ENCODE measurements at regions not wholly inside any gene's neighbourhood (a gene's known extent, or its start where the extent isn't known, plus 50 kb on each side); places are given as distances from the start of the nearest gene placed in this dataset.

- no peak for DNase-seq (ENCODE audit: low read depth)
These were observed 203.8 kb downstream of the RPLP1 start for GRCh38 chr15:69656271-69657030.

GRCh38 chr15:69657626-69658025 is 205.0 kb downstream of the RPLP1 start:
- no peak for DNase-seq (ENCODE audit: low read depth)

GRCh38 chr15:69658411-69658945 is 205.9 kb downstream of the RPLP1 start:
- no peak for DNase-seq (ENCODE audit: low read depth)

- DNase-seq (ENCODE audit: low read depth): no peak
These were observed 206.9 kb downstream of the RPLP1 start for GRCh38 chr15:69659454-69660050.

GRCh38 chr15:69660114-69660513 is 207.5 kb downstream of the RPLP1 start:
- DNase-seq (ENCODE audit: low read depth): no peak

GRCh38 chr15:69660658-69661405 is 208.2 kb downstream of the RPLP1 start:
- no peak for DNase-seq (ENCODE audit: low read depth)

GRCh38 chr15:69661446-69661845 is 208.8 kb downstream of the RPLP1 start:
- no peak for DNase-seq (ENCODE audit: low read depth)

GRCh38 chr15:69661871-69662644 is 209.4 kb downstream of the RPLP1 start:
- DNase-seq (ENCODE audit: low read depth): no peak

GRCh38 chr15:69662645-69663000 is 210.0 kb downstream of the RPLP1 start:
- DNase-seq (ENCODE audit: low read depth): no peak

- no peak for DNase-seq (ENCODE audit: low read depth)
These were observed 210.8 kb downstream of the RPLP1 start for GRCh38 chr15:69663441-69663840.

- no peak for DNase-seq (ENCODE audit: low read depth)
These were observed 211.4 kb downstream of the RPLP1 start for GRCh38 chr15:69663982-69664381.

- DNase-seq (ENCODE audit: low read depth): no peak
These were observed 212.3 kb downstream of the RPLP1 start for GRCh38 chr15:69664572-69665571.

GRCh38 chr15:69665641-69666111 is 213.1 kb downstream of the RPLP1 start:
- DNase-seq (ENCODE audit: low read depth): no peak

GRCh38 chr15:69666441-69666882 is 213.8 kb downstream of the RPLP1 start:
- peak; percentile 27 for DNase-seq (ENCODE audit: low read depth)

GRCh38 chr15:69666921-69667811 is 214.5 kb downstream of the RPLP1 start:
- no peak for DNase-seq (ENCODE audit: low read depth)

- no peak for DNase-seq (ENCODE audit: low read depth)
These were observed 215.6 kb downstream of the RPLP1 start for GRCh38 chr15:69668039-69668705.

- DNase-seq (ENCODE audit: low read depth): no peak
These were observed 216.3 kb downstream of the RPLP1 start for GRCh38 chr15:69668963-69669362.

- no peak for DNase-seq (ENCODE audit: low read depth)
These were observed 216.8 kb downstream of the RPLP1 start for GRCh38 chr15:69669446-69669845.

GRCh38 chr15:69673291-69673881 is 220.8 kb downstream of the RPLP1 start:
- DNase-seq (ENCODE audit: low read depth): no peak
